Lung (tissue), 11 donors: ENCODE measurements at regions not wholly inside any gene's neighbourhood (a gene's known extent, or its start where the extent isn't known, plus 50 kb on each side); places are given as distances from the start of the nearest gene placed in this dataset.

Source experiments
- ATAC-seq: fragments of 200-7000 bp; cut with Tn5 transposase; one replicate; pipeline ENCODE4 v1.9.1; 2020; ENCODE audit warnings: moderate number of reproducible peaks; ENCODE audit not compliant: insufficient read depth, low FRiP score
- DNase-seq, 3 donors: peaks; one replicate each; pipeline ENCODE4 v3.0.0-alpha.2; 2013 to 2017
- H3K27ac ChIP-seq, 2 donors: one replicate each; pipeline ENCODE4 v1.5.1; 2013; ENCODE audit warnings: mild to moderate bottlenecking in 2 of 2, moderate library complexity in 2 of 2, control low read depth in 1 of 2, inconsistent platforms in 1 of 2, low read depth in 1 of 2, low read length in 1 of 2
- H3K27me3 ChIP-seq, 3 donors: one replicate each; pipeline ENCODE4 v1.5.1; 2013; ENCODE audit warnings: low read length in 2 of 3; ENCODE audit not compliant: control insufficient read depth in 3 of 3, insufficient read depth in 3 of 3
- H3K36me3 ChIP-seq, 4 donors: one replicate each; pipeline ENCODE4 v1.5.1; 2013; ENCODE audit warnings: low read length in 4 of 4, mild to moderate bottlenecking in 1 of 4, moderate library complexity in 1 of 4; ENCODE audit not compliant: control insufficient read depth in 4 of 4, insufficient read depth in 4 of 4
- H3K4me1 ChIP-seq, 5 donors: one replicate each; pipeline ENCODE4 v1.5.1; 2013; ENCODE audit warnings: low read length in 5 of 5, mild to moderate bottlenecking in 2 of 5, moderate library complexity in 1 of 5; ENCODE audit not compliant: control insufficient read depth in 5 of 5, insufficient read depth in 5 of 5
- H3K4me3 ChIP-seq: one replicate; pipeline ENCODE4 v1.5.1; 2013; ENCODE audit warnings: mild to moderate bottlenecking, control low read depth, moderate library complexity
- H3K9ac ChIP-seq, 2 donors: one replicate each; pipeline ENCODE4 v1.5.1; 2013; ENCODE audit warnings: low read length in 2 of 2, control low read depth in 1 of 2; ENCODE audit not compliant: insufficient read depth in 1 of 2
- H3K9me3 ChIP-seq, 4 donors: one replicate each; pipeline ENCODE4 v1.5.1; 2013; ENCODE audit warnings: low read length in 3 of 4, mild to moderate bottlenecking in 1 of 4, moderate library complexity in 1 of 4; ENCODE audit not compliant: control insufficient read depth in 4 of 4, insufficient read depth in 3 of 4
- WGBS, 2 donors: extraction: QIAGEN DNeasy Blood & Tissue Kit; methylation state at CpG; one replicate each; pipeline ENCODE4 v1.1.7; 2013; 5-methylcytosine and 5-hydroxymethylcytosine counted together
- TF ChIP-seq, protein P1 (sequence below): IDR thresholded peaks from 2 replicates; pipeline ENCODE4 v1.5.1; 2012; ENCODE audit warnings: mild to moderate bottlenecking; ENCODE audit errors: control extremely low read depth, extremely low read depth
- donor health status: control.
- donor health status: control.
- donor health status: Bipolar disorder and iron deficiency.
- donor health status: healthy.
- donor health status: DM: yes; HTN: yes; CAD: no.

DNA sequence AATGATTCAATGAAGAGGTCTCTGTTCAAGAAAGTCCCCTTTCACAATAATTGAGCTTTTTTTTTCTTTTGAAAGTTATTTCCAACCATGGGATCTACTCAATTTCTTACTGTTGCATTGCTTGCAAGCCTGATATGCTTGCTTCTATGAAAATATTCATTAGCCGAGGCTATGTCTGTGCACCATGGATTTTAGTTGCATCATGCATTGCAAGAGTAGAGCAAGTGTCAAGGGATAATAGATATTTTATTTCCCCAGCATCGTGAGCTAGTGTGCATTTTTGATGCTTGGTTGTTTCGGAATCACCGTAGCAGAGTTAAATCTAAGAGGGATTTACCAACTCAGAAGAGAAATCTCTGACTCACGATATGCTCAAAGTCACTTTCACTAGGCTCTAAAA lies 222.0 kb downstream of the SH2D4B start:
- Histone ChIP-seq H3K9me3 (no peaks in the 10 kb centered on the region), H3K36me3 (no peaks in the 10 kb centered on the region), H3K27me3 (no peaks in the 10 kb centered on the region), H3K9ac (no peak overlapping the region), H3K4me3 (no peak overlapping the region), H3K4me1 (no peaks in the 10 kb centered on the region), H3K27ac (no peak overlapping the region)
- WGBS, 2 donors: 89 to 95% methylated on average over 5 of the region's 5 CpGs
- DNase-seq (no peak), ATAC-seq (no peak)
- TF ChIP-seq, protein P1, sequence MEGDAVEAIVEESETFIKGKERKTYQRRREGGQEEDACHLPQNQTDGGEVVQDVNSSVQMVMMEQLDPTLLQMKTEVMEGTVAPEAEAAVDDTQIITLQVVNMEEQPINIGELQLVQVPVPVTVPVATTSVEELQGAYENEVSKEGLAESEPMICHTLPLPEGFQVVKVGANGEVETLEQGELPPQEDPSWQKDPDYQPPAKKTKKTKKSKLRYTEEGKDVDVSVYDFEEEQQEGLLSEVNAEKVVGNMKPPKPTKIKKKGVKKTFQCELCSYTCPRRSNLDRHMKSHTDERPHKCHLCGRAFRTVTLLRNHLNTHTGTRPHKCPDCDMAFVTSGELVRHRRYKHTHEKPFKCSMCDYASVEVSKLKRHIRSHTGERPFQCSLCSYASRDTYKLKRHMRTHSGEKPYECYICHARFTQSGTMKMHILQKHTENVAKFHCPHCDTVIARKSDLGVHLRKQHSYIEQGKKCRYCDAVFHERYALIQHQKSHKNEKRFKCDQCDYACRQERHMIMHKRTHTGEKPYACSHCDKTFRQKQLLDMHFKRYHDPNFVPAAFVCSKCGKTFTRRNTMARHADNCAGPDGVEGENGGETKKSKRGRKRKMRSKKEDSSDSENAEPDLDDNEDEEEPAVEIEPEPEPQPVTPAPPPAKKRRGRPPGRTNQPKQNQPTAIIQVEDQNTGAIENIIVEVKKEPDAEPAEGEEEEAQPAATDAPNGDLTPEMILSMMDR: no peak

DNA sequence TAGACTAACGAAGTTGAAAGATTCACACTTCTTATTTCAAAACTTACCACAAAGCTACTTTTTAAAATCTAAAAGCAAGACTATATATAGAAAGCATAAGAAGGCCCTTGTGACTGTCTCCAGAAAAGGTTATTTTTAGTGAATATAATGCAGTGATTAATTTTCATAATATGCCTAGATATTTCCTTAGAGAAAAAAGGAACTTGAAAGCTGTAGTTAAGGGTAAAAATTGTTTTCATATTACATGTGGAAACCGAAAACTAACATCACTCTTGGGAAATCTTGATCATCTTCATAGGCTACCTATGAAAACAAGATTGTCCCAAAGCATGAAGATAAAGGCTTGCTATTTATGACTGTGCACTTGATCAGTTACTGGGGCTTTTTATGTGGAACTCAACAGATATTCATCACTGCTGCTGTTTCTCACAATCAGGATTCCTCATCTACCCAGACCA lies 223.2 kb downstream of the SH2D4B start:
- Histone ChIP-seq H3K27ac (no peak overlapping the region), H3K9me3 (no peaks in the 10 kb centered on the region), H3K27me3 (no peaks in the 10 kb centered on the region), H3K4me1 (no peaks in the 10 kb centered on the region), H3K36me3 (no peaks in the 10 kb centered on the region), H3K4me3 (no peak overlapping the region), H3K9ac (no peak overlapping the region)
- TF ChIP-seq, protein P1: no peak
- DNase-seq: no peak
- WGBS, 2 donors: 50 to 55% methylated on average over 2 of the region's 2 CpGs
- no peak for ATAC-seq

DNA sequence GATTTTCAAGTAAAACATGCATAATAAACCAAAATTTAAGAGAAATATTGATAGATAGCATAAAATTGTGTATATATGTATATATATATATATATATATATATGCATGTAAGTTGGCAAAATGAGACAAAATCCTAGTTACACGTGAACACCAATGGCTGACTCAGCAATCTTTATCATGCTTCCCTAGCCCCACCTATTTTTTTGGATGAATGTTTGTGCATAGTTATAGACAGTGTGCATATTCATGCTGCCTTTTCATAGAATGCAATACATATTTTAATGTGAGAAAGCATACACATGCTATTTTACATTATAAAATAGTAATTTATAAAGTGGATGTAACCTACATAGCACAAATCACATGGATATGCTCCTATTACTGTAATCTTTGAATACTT lies 230.3 kb downstream of the SH2D4B start:
- WGBS, 2 donors: 37 to 38% methylated on average over 1 of the region's 1 CpG
- Histone ChIP-seq H3K4me1 (no peaks in the 10 kb centered on the region), H3K27me3 (no peaks in the 10 kb centered on the region), H3K9ac (no peak overlapping the region), H3K9me3 (no peaks in the 10 kb centered on the region), H3K4me3 (no peak overlapping the region), H3K36me3 (no peaks in the 10 kb centered on the region), H3K27ac (no peak overlapping the region)
- ATAC-seq (no peak), DNase-seq (no peak)
- TF ChIP-seq, protein P1: no peak

DNA sequence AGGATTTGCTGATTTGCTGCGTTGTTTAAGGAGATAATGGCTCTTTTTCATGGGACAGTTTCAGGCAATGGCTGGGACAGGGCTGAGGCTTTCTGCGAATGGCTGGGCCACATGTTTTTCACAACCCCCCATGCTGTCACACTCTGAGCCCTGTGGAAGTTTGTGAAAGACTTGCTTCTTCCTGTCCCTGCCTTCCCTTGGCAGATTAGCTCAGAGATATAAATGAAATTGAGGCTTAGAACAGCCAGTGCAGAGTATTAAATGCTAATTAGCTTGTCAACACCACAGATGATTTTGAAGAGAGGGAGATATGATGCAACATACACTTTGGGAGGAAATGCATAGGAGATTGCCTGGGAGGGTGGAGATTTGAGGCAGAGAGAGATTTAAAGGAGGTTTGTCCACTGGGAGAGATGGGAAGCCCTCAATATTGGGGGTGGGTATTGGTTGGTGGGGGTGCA lies 232.0 kb downstream of the SH2D4B start:
- Histone ChIP-seq H3K27ac (no peak overlapping the region), H3K4me3 (no peak overlapping the region), H3K9me3 (no peaks in the 10 kb centered on the region), H3K36me3 (no peaks in the 10 kb centered on the region), H3K27me3 (no peaks in the 10 kb centered on the region), H3K4me1 (no peaks in the 10 kb centered on the region), H3K9ac (no peak overlapping the region)
- WGBS, 2 donors: 54 to 61% methylated on average over 2 of the region's 2 CpGs
- DNase-seq (no peak), ATAC-seq (no peak)
- TF ChIP-seq, protein P1: no peak
